ENCODE measurements at regions not wholly inside any gene's neighbourhood (a gene's known extent, or its start where the extent isn't known, plus 50 kb on each side); places are given as distances from the start of the nearest gene placed in this dataset.

DNA sequence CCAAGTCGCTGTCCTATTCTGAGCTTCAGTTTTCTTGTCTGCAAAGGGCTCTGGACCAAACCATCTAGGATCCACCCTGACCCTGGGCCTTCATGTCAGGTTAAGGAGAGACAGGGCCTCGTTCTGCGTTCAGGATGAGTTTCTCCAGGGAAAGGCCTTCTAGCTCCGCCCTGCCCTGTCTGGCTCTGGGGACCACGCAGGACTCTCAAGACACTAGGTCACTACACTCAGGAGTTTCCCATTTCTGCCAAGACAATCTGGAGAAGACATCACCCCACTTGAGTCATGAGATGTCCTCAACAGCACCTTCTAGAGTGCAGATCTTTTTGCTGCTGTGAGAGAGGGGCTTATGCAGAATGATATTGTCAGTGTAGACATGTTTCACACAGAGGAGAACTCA is 53.2 kb upstream of the KCNMB1 start:
- TF ChIP-seq, protein P1, sequence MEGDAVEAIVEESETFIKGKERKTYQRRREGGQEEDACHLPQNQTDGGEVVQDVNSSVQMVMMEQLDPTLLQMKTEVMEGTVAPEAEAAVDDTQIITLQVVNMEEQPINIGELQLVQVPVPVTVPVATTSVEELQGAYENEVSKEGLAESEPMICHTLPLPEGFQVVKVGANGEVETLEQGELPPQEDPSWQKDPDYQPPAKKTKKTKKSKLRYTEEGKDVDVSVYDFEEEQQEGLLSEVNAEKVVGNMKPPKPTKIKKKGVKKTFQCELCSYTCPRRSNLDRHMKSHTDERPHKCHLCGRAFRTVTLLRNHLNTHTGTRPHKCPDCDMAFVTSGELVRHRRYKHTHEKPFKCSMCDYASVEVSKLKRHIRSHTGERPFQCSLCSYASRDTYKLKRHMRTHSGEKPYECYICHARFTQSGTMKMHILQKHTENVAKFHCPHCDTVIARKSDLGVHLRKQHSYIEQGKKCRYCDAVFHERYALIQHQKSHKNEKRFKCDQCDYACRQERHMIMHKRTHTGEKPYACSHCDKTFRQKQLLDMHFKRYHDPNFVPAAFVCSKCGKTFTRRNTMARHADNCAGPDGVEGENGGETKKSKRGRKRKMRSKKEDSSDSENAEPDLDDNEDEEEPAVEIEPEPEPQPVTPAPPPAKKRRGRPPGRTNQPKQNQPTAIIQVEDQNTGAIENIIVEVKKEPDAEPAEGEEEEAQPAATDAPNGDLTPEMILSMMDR (IDR thresholded peaks at IDR 0.05), result no peak
- TF ChIP-seq POLR2A (IDR thresholded peaks at IDR 0.05), result no peak

All from lower leg skin (tissue), 3 donors.